ENCODE measurements at regions not wholly inside any gene's neighbourhood (a gene's known extent, or its start where the extent isn't known, plus 50 kb on each side); places are given as distances from the start of the nearest gene placed in this dataset.

DNA sequence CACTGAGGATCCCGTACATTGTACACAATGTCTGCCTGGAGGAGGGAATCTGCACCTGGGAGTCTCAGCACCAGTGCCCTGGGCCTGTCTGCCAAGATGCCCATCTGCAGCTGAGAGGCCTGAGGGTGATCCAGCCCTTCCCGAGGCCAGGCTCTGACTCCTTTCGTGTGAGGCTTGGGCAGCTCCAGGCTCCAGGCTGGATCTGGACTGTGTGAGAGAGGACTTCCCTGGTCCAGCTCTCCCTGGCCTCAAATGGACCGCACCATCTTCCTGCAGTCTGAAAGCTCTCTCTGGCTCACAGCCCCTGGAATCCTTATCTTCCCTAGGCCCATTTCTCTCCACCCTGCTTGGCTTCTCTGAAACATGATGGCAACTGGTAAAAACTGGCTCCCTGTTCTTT, 324.6 kb downstream of the DYSF start:
- Histone ChIP-seq H2AFZ (ENCODE audit: low read length) (no peak overlapping the region), H4K20me1 (replicated peaks in 1 of 2; ENCODE audit: control insufficient read depth in 1 of 2, insufficient read depth in 2 of 2, low read length in 2 of 2) (no peaks in the 10 kb centered on the region), H3K9me3 (ENCODE audit: insufficient read depth in 2 of 2, low read depth in 1 of 2, low read length in 1 of 2) (no peaks in the 10 kb centered on the region), H3K4me1 (replicated peaks in 1 of 4; ENCODE audit: control insufficient read depth in 3 of 4, insufficient read depth in 4 of 4, low read length in 3 of 4) (no peaks in the 10 kb centered on the region), H3K23me2 (ENCODE audit: low read depth, low read length) (no peaks in the 10 kb centered on the region; the same call in 1 of the 2 replicates), H2BK20ac (ENCODE audit: low read length) (no peak overlapping the region), H4K5ac (ENCODE audit: insufficient read length, low read depth, low read length) (no peak overlapping the region), H3K79me2 (ENCODE audit: control insufficient read depth in 1 of 2, insufficient read depth in 2 of 2, low read length in 2 of 2) (no peaks in the 10 kb centered on the region), H3K36me3 (ENCODE audit: control insufficient read depth in 2 of 4, insufficient read depth in 4 of 4, low read length in 3 of 4) (no peaks in the 10 kb centered on the region), H3K79me1 (ENCODE audit: low read depth, low read length) (no peaks in the 10 kb centered on the region), H3K56ac (replicated peaks; ENCODE audit: insufficient read length, low read depth, low read length) (no peak overlapping the region), H2AK5ac (ENCODE audit: low read depth, low read length) (no peak overlapping the region), H3K27me3 (replicated peaks in 1 of 4; ENCODE audit: control insufficient read depth in 3 of 4, extremely low read depth in 1 of 4, insufficient read depth in 3 of 4, low read length in 3 of 4) (no peaks in the 10 kb centered on the region), H4K8ac (ENCODE audit: extremely low read depth, insufficient read depth, low read length) (no peak overlapping the region), H3K4me2 (ENCODE audit: insufficient read depth in 1 of 2, low read depth in 2 of 2, low read length in 2 of 2) (no peak overlapping the region), H2BK15ac (ENCODE audit: low read length) (no peak overlapping the region), H3K14ac (ENCODE audit: insufficient read length) (no peak overlapping the region), H3K9ac (replicated peaks in 1 of 4; ENCODE audit: extremely low read depth in 1 of 4, low read depth in 3 of 4, low read length in 3 of 4) (no peak overlapping the region), H3K4ac (replicated peaks; ENCODE audit: insufficient read length, low read depth, low read length) (no peak overlapping the region), H2BK120ac (replicated peaks; ENCODE audit: low read depth, low read length) (no peak overlapping the region), H3K18ac (ENCODE audit: extremely low read depth, low read length) (no peak overlapping the region), H4K91ac (replicated peaks; ENCODE audit: insufficient read length, low read length) (no peak overlapping the region), H3K27ac (ENCODE audit: low read depth, low read length) (no peak overlapping the region), H2BK5ac (ENCODE audit: low read depth, low read length) (no peak overlapping the region), H3K23ac (ENCODE audit: insufficient read length) (no peak overlapping the region), H3K4me3 (ENCODE audit: extremely low read depth in 1 of 4, insufficient read depth in 2 of 4, low read depth in 3 of 4, low read length in 4 of 4) (no peak overlapping the region), H2BK12ac (ENCODE audit: low read depth, low read length) (no peak overlapping the region)
- WGBS, 2 experiments (ENCODE audit: extremely low coverage in 1 of 2, insufficient coverage in 1 of 2, insufficient read length in 1 of 2, insufficient replicate concordance in 2 of 2, low coverage in 1 of 2, low lambda C conversion rate in 2 of 2, missing lambda C conversion rate in 1 of 2) = 89% methylated on average over 4 of the region's 4 CpGs; no CpG with 5 or more reads in 1 of the 2 experiments
- CTCF ChIA-PET (ENCODE audit: partially characterized antibody) = interaction anchor here (1.0 to 8.0 kb wide), 8 partner anchors 12 to 968 kb away, joined by 3 to 107 read pairs (median 5); no protein-coding TSS in a partner anchor
- no peak for DNase-seq (ENCODE audit: low read depth in 1 of 2, low spot score in 2 of 2)
- POLR2A ChIA-PET (ENCODE audit: partially characterized antibody) = no interaction called here
- TF ChIP-seq ASH2L (IDR thresholded peaks at IDR 0.05; ENCODE audit: low read length) (no peak), ATF2 (IDR thresholded peaks at IDR 0.05; ENCODE audit: low read length) (no peak), BRCA1 (IDR thresholded peaks at IDR 0.05; ENCODE audit: low read depth, low read length) (no peak), EP300 (IDR thresholded peaks at IDR 0.05; ENCODE audit: borderline replicate concordance in 1 of 2, low read depth in 2 of 2, low read length in 2 of 2) (no peak), TEAD4 (IDR thresholded peaks at IDR 0.05; ENCODE audit: low read depth, low read length) (no peak), RAD21 (IDR thresholded peaks at IDR 0.05 in 1 of 2, conservative IDR thresholded peaks at IDR 0.05 in 1 of 2; ENCODE audit: low read depth in 2 of 2, low read length in 2 of 2) (no peak), KDM5A (IDR thresholded peaks at IDR 0.05; ENCODE audit: low read length) (no peak), CBX5 (IDR thresholded peaks at IDR 0.05; ENCODE audit: low read depth, low read length) (no peak), EGR1 (IDR thresholded peaks at IDR 0.05; ENCODE audit: borderline replicate concordance, low read depth, low read length) (no peak), BACH1 (IDR thresholded peaks at IDR 0.05; ENCODE audit: low read length) (no peak)
- FAIRE-seq = no peak
